HG03342 (cell line): ENCODE measurements at regions not wholly inside any gene's neighbourhood (a gene's known extent, or its start where the extent isn't known, plus 50 kb on each side); places are given as distances from the start of the nearest gene placed in this dataset.

ENCODE experiments used
- ATAC-seq: cut with Tn5 transposase; IDR thresholded peaks from one replicate; pipeline ENCODE4 v1.9.1; 2021; ENCODE audit warnings: mild to moderate bottlenecking, moderate library complexity; ENCODE audit not compliant: unreplicated experiment

- ATAC-seq = no peak
Measured at GRCh38 chr5:173468821-173469251, 140.6 kb upstream of the STC2 start.

GRCh38 chr5:173466227-173466626, 138.0 kb upstream of the STC2 start:
- ATAC-seq = no peak

GRCh38 chr5:173464813-173465212, 136.6 kb upstream of the STC2 start:
- no peak for ATAC-seq

- no peak for ATAC-seq
Measured at GRCh38 chr5:173463207-173463606, 135.0 kb upstream of the STC2 start.

- ATAC-seq = no peak
Measured at GRCh38 chr5:173458828-173459609, 130.8 kb upstream of the STC2 start.

- ATAC-seq = no peak
Measured at GRCh38 chr5:173457482-173457881, 129.3 kb upstream of the STC2 start.

GRCh38 chr5:173456751-173457171, 128.5 kb upstream of the STC2 start:
- no peak for ATAC-seq

- no peak for ATAC-seq
Measured at GRCh38 chr5:173456181-173456580, 128.0 kb upstream of the STC2 start.

GRCh38 chr5:173455599-173455957, 127.4 kb upstream of the STC2 start:
- ATAC-seq = no peak

GRCh38 chr5:173454736-173455598, 126.8 kb upstream of the STC2 start:
- ATAC-seq = no peak

GRCh38 chr5:173454361-173454735, 126.1 kb upstream of the STC2 start:
- no peak for ATAC-seq

GRCh38 chr5:173453167-173453566, 125.0 kb upstream of the STC2 start:
- ATAC-seq = no peak

- no peak for ATAC-seq
Measured at GRCh38 chr5:173452119-173452905, 124.1 kb upstream of the STC2 start.

- ATAC-seq = no peak
Measured at GRCh38 chr5:173451651-173452050, 123.4 kb upstream of the STC2 start.

- peak; percentile 49 for ATAC-seq
Measured at GRCh38 chr5:173451031-173451430, 122.8 kb upstream of the STC2 start.

GRCh38 chr5:173450188-173450587, 122.0 kb upstream of the STC2 start:
- ATAC-seq = no peak

- no peak for ATAC-seq
Measured at GRCh38 chr5:173448856-173449255, 120.6 kb upstream of the STC2 start.

GRCh38 chr5:173443971-173444370, 115.8 kb upstream of the STC2 start:
- ATAC-seq = no peak

- ATAC-seq = no peak
Measured at GRCh38 chr5:173441053-173441628, 112.9 kb upstream of the STC2 start.

GRCh38 chr5:173438951-173439350, 110.7 kb upstream of the STC2 start:
- no peak for ATAC-seq

- ATAC-seq = no peak
Measured at GRCh38 chr5:173435447-173435846, 107.2 kb upstream of the STC2 start.
